ENCODE measurements at regions not wholly inside any gene's neighbourhood (a gene's known extent, or its start where the extent isn't known, plus 50 kb on each side); places are given as distances from the start of the nearest gene placed in this dataset.

DNA sequence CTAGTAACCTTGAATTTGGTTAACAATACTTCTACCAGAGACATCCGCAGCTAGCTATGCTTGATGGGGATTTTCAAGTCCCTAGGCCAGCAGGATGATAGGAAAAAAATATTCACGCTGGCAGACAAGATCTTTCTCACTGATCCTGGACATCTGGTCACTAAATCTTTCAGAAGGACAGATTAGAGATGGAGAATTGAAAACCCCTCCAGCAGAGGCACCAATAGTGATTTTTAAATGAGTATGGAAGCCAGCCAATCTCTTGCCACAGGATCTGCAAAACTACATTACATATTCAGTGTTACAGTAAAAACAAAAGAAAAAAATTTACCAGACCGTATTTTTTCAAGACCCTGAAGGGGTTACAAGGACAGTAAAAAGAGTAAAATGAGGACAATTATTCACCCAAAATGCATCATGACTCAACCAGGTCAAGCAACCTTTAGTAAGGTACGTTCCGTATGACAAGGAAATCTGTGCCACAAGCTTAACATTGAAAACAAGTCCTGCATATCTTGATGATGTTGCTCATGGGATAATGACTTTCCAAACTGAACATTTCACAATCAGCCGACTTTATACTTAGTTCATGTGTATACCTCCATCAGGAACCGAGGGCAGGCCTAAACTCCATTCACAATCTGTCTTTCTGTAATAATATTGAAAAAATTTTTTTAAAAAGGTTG is 239.5 kb downstream of the GXYLT1 start:
- no peak for DNase-seq (ENCODE audit: low read depth, low spot score)
- TF ChIP-seq, protein P1, sequence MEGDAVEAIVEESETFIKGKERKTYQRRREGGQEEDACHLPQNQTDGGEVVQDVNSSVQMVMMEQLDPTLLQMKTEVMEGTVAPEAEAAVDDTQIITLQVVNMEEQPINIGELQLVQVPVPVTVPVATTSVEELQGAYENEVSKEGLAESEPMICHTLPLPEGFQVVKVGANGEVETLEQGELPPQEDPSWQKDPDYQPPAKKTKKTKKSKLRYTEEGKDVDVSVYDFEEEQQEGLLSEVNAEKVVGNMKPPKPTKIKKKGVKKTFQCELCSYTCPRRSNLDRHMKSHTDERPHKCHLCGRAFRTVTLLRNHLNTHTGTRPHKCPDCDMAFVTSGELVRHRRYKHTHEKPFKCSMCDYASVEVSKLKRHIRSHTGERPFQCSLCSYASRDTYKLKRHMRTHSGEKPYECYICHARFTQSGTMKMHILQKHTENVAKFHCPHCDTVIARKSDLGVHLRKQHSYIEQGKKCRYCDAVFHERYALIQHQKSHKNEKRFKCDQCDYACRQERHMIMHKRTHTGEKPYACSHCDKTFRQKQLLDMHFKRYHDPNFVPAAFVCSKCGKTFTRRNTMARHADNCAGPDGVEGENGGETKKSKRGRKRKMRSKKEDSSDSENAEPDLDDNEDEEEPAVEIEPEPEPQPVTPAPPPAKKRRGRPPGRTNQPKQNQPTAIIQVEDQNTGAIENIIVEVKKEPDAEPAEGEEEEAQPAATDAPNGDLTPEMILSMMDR (IDR thresholded peaks at IDR 0.05; ENCODE audit: insufficient read depth, low read length, missing control alignments) = no peak
- ChIA-PET POLR2A (no interaction called here), CTCF (no interaction called here)
- H3K4me3 ChIP-seq (ENCODE audit: low read depth, low read length) = no peak overlapping the region

DNA sequence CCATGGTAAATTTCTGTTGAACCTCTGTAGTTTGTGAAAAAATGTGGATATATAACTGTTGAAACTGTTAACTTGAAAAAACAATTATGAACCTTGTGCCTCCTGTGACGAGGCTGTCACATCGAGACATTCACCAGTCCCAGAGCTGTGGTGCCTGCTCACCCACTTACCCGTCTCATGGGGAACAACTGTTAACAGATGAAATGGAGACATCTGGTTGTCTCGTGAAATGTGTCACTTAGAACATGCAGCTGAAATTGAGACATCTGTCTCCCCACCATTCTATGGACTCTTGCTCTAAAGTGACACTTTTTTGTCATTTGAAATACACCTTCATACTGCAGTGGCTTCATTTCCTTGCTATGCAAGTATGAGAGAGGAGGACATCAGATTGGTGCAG is 240.6 kb downstream of the GXYLT1 start:
- no peak for DNase-seq (ENCODE audit: low read depth, low spot score)
- TF ChIP-seq, protein P1 (IDR thresholded peaks at IDR 0.05; ENCODE audit: insufficient read depth, low read length, missing control alignments) = no peak
- ChIA-PET POLR2A (no interaction called here), CTCF (no interaction called here)
- no peak overlapping the region for H3K4me3 ChIP-seq (ENCODE audit: low read depth, low read length)

DNA sequence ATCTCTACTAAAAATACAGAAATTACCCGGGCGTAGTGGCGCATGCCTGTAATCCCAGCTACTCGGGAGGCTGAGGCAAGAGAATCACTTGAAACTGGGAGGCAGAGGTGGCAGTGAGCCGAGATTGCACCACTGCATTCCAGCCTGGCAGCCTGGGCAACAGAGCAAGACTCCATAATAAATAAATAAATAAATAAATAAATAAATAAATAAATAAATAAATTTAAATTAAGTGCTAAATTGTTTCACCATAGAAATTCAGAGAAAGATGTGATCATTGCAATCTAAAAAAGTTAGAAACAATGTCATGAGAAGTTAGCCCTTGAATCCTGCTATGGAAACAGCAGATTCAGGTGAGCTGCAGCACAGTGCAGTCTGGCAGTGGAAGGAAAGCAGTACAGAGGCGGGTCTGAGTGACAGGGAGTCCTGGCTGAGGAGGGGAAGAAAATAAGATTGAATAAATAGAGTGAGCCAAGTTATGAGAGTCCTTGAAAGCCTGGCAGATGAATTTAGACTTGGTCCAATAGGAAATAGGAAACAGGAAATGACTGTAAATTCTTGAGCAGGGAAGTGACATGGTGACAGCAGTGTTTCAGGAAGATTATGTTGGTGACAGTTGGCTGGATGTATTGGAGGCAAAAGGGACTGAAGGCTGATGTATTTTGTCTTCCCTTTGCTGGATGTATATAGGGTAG is 241.5 kb downstream of the GXYLT1 start:
- ChIA-PET POLR2A (no interaction called here), CTCF (no interaction called here)
- no peak for DNase-seq (ENCODE audit: low read depth, low spot score)
- no peak overlapping the region for H3K4me3 ChIP-seq (ENCODE audit: low read depth, low read length)
- TF ChIP-seq, protein P1 (IDR thresholded peaks at IDR 0.05; ENCODE audit: insufficient read depth, low read length, missing control alignments) = no peak

DNA sequence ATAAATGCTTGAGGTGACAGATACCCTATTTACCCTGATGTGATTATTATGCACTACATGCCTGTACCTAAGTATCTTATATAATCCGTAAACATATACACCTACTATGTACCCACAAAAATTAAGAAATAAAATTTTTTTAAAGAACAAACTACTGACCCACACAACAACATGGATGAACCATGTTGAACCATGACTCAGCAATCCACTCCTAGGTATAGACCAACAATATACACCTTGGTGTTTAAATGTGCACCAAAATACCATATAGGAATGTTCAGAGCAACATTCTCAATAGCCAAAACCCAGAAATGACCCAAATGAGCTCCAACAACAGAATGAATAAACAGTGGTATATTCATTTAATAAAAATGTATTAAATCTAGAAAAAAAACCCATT is 245.1 kb downstream of the GXYLT1 start:
- ChIA-PET CTCF (no interaction called here), POLR2A (no interaction called here)

DNA sequence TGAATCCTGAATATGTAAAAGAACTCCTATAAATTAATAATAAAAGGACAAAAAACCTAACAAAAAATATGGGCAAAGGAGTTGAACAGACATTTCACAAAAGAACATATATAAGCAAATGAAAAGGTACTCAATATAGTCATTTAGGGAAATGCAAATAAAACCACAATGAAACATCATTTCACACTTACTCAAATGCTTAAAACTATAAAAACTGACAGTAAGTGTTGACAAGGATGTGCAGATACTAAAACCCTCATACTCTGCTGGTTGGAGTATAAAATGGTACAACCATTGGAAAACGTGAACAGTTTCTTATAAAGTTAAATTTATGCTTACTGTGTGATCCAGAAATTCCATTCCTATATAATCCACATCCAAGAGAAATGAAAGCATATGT is 247.1 kb downstream of the GXYLT1 start:
- no peak overlapping the region for H3K4me3 ChIP-seq (ENCODE audit: low read depth, low read length)
- DNase-seq (ENCODE audit: low read depth, low spot score) = no peak
- CTCF ChIA-PET = no interaction called here
- TF ChIP-seq, protein P1 (IDR thresholded peaks at IDR 0.05; ENCODE audit: insufficient read depth, low read length, missing control alignments) = no peak
- POLR2A ChIA-PET = no interaction called here

More for the DNA sequence above, 245.1 kb downstream of the GXYLT1 start:
- TF ChIP-seq, protein P1 (IDR thresholded peaks at IDR 0.05; ENCODE audit: insufficient read depth, low read length, missing control alignments) = no peak
- H3K4me3 ChIP-seq (ENCODE audit: low read depth, low read length) = no peak overlapping the region
- no peak for DNase-seq (ENCODE audit: low read depth, low spot score)

DNA sequence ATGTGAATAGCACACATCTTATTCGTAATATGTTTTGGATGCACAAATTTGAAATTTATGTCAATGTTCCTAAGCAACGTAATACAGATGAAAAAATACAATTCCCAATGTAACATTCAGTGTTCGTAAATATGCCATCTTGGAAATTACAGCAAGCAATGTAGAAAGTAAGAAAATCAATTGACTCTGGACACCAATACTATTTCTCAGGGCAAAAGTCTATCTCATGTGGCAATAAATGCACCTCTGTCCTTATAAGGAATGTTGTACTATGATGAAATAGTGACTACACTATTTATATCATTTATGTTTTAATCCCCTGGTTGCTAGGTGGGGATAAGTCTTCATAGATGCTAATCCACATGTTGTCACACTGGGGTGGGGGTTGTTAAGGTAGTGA is 251.2 kb downstream of the GXYLT1 start:
- POLR2A ChIA-PET = no interaction called here
- DNase-seq (ENCODE audit: low read depth, low spot score) = no peak
- H3K4me3 ChIP-seq (ENCODE audit: low read depth, low read length) = no peak overlapping the region
- CTCF ChIA-PET = no interaction called here
- TF ChIP-seq, protein P1 (IDR thresholded peaks at IDR 0.05; ENCODE audit: insufficient read depth, low read length, missing control alignments) = no peak

Data from AG04449 (cell line).